H1 (cell line): ENCODE measurements at regions not wholly inside any gene's neighbourhood (a gene's known extent, or its start where the extent isn't known, plus 50 kb on each side); places are given as distances from the start of the nearest gene placed in this dataset.

Experiments
- CHD1 ChIP-seq: IDR thresholded peaks from 2 replicates; pipeline ENCODE4 v1.6.1; 2012; ENCODE audit warnings: low read depth, low read length, improper control_type of control experiment
- EP300 ChIP-seq, 2 experiments: IDR thresholded peaks; 1 replicate in 1 of 2; 2 replicates in 1 of 2; pipeline ENCODE4 v1.6.1; 2011 to 2012; ENCODE audit warnings: low read depth in 2 of 2, low read length in 2 of 2, mild to moderate bottlenecking in 2 of 2, borderline replicate concordance in 1 of 2, inconsistent platforms in 1 of 2, moderate library complexity in 1 of 2
- MAFK ChIP-seq: IDR thresholded peaks from 2 replicates; pipeline ENCODE4 v1.6.1; 2012; ENCODE audit warnings: low read depth, mild to moderate bottlenecking, improper control_type of control experiment, low read length
- POLR2A ChIP-seq, 2 experiments: IDR thresholded peaks; 1 replicate in 1 of 2; 2 replicates in 1 of 2; pipeline ENCODE4 v1.6.1; 2011; ENCODE audit warnings: low read depth in 2 of 2, low read length in 2 of 2, mild to moderate bottlenecking in 2 of 2; ENCODE audit errors: control extremely low read depth in 1 of 2

GRCh38 chr15:81962482-81962881 lies 83.3 kb downstream of the MEX3B start:
- TF ChIP-seq MAFK: no peak
- no peak for TF ChIP-seq POLR2A (IDR thresholded peaks at IDR 0.05; ENCODE audit: control extremely low read depth in 1 of 2, low read depth in 2 of 2, low read length in 2 of 2)
- TF ChIP-seq CHD1: no peak
- no peak for TF ChIP-seq EP300 (IDR thresholded peaks at IDR 0.05; ENCODE audit: borderline replicate concordance in 1 of 2, low read depth in 2 of 2, low read length in 2 of 2)
